GM12878 (cell line): ENCODE measurements at regions not wholly inside any gene's neighbourhood (a gene's known extent, or its start where the extent isn't known, plus 50 kb on each side); places are given as distances from the start of the nearest gene placed in this dataset.

Experiments
- BCLAF1 ChIP-seq: fragments of 450-650 bp; IDR thresholded peaks from 2 replicates; pipeline ENCODE4 v1.6.1; 2017; ENCODE audit warnings: antibody characterized with exemption, mild to moderate bottlenecking, moderate library complexity
- BHLHE40 ChIP-seq, 2 experiments: fragments of 450-650 bp in 1 of 2; IDR thresholded peaks; 2 replicates each; pipeline ENCODE4 v1.6.1; 2011 to 2017; ENCODE audit warnings: low read depth in 2 of 2, borderline replicate concordance in 1 of 2, improper control_type of control experiment in 1 of 2, low read length in 1 of 2, mild to moderate bottlenecking in 1 of 2
- BRCA1 ChIP-seq: IDR thresholded peaks from 2 replicates; pipeline ENCODE4 v1.6.1; 2011; ENCODE audit warnings: low read depth, low read length, improper control_type of control experiment
- CBX3 ChIP-seq: fragments of 200-600 bp; sonication (generic); IDR thresholded peaks from 2 replicates; pipeline ENCODE4 v1.6.1; 2016; ENCODE audit warnings: low read depth, borderline replicate concordance
- DPF2 ChIP-seq: fragments of 450-650 bp; IDR thresholded peaks from 2 replicates; pipeline ENCODE4 v1.6.1; 2017; ENCODE audit warnings: mild to moderate bottlenecking
- EP300 ChIP-seq, 2 experiments: fragments of 150-350 bp in 1 of 2; IDR thresholded peaks; 2 replicates each; pipeline ENCODE4 v1.6.1; 2011 to 2012; ENCODE audit warnings: low read depth in 2 of 2, low read length in 2 of 2, borderline replicate concordance in 1 of 2, improper control_type of control experiment in 1 of 2, inconsistent platforms in 1 of 2; ENCODE audit not compliant: control insufficient read depth in 1 of 2
- HDAC2 ChIP-seq: fragments of 200-600 bp; sonication (generic); IDR thresholded peaks from 2 replicates; pipeline ENCODE4 v1.6.1; 2017
- IKZF2 ChIP-seq, 2 experiments: fragments of 450-650 bp; IDR thresholded peaks; 2 replicates each; pipeline ENCODE4 v1.6.1; 2017; ENCODE audit warnings: mild to moderate bottlenecking in 2 of 2, moderate library complexity in 2 of 2
- IRF5 ChIP-seq: fragments of 450-650 bp; IDR thresholded peaks from 2 replicates; pipeline ENCODE4 v1.6.1; 2017; ENCODE audit warnings: borderline replicate concordance
- NFYB ChIP-seq: IDR thresholded peaks from 2 replicates; pipeline ENCODE4 v1.6.1; 2011; ENCODE audit warnings: low read depth, mild to moderate bottlenecking, low read length, improper control_type of control experiment, moderate library complexity; ENCODE audit not compliant: insufficient read depth
- SP1 ChIP-seq: IDR thresholded peaks from one replicate; pipeline ENCODE4 v1.6.1; 2011; ENCODE audit warnings: low read depth, low read length
- ZNF687 ChIP-seq: fragments of 450-650 bp; IDR thresholded peaks from 2 replicates; pipeline ENCODE4 v1.6.1; 2017; ENCODE audit warnings: mild to moderate bottlenecking, moderate library complexity

- TF ChIP-seq ZNF687 (no peak), CBX3 (no peak), BCLAF1 (no peak), EP300 (IDR thresholded peaks at IDR 0.05; ENCODE audit: borderline replicate concordance in 1 of 2, control insufficient read depth in 1 of 2, low read depth in 2 of 2, low read length in 2 of 2) (no peak), HDAC2 (no peak), BHLHE40 (IDR thresholded peaks at IDR 0.05; ENCODE audit: borderline replicate concordance in 1 of 2, low read depth in 2 of 2, low read length in 1 of 2) (no peak), SP1 (no peak), DPF2 (no peak), BRCA1 (no peak), NFYB (no peak), IRF5 (no peak), IKZF2 (IDR thresholded peaks at IDR 0.05) (no peak)
- TF ChIP-seq, all 136 proteins: peak for 0
Measured at GRCh38 chr5:103895738-103896137, 333.1 kb upstream of the NUDT12 start (continued).
